BJ (cell line): ENCODE measurements at regions not wholly inside any gene's neighbourhood (a gene's known extent, or its start where the extent isn't known, plus 50 kb on each side); places are given as distances from the start of the nearest gene placed in this dataset.

Experiments used
- CTCF ChIA-PET: fragments of 350-600 bp; formaldehyde crosslinking; extraction: SDS; loops from one replicate; lab custom pipeline; 2021; ENCODE audit warnings: antibody characterized with exemption, inconsistent platforms; lab: Yijun Ruan, JAX
- POLR2A ChIA-PET: fragments of 300-600 bp; sonication (Branson Sonifier 250); formaldehyde crosslinking; extraction: SDS; loops from one replicate; lab custom pipeline; 2021; ENCODE audit warnings: antibody characterized with exemption; lab: Charles Lee
- DNase-seq: peaks from one replicate; pipeline ENCODE4 v3.0.0-alpha.2; 2011; ENCODE audit warnings: low read depth
- H3K27me3 ChIP-seq: 2 replicates; pipeline ENCODE4 v1.6.0; 2011; ENCODE audit warnings: low read length; ENCODE audit not compliant: control insufficient read depth, insufficient read depth
- H3K36me3 ChIP-seq: 2 replicates; pipeline ENCODE4 v1.5.1; 2011; ENCODE audit warnings: low read length; ENCODE audit not compliant: control insufficient read depth, insufficient read depth
- H3K4me3 ChIP-seq: 2 replicates; pipeline ENCODE4 v1.5.1; 2011; ENCODE audit warnings: low read depth, mild to moderate bottlenecking, control low read depth, low read length
- CTCF ChIP-seq: IDR thresholded peaks from 2 replicates; pipeline ENCODE4 v1.5.1; 2011; ENCODE audit warnings: low read depth, mild to moderate bottlenecking, control low read depth, inconsistent platforms, low read length, moderate library complexity; ENCODE audit not compliant: insufficient read depth

GRCh38 chr13:99843872-99844271 lies 127.7 kb downstream of the ZIC5 start:
- TF ChIP-seq CTCF = no peak
- Histone ChIP-seq H3K27me3 (0 out of 2 replicates have a peak, but pooled peaks cover 3% of the 10 kb centered on the region), H3K36me3 (no peaks in the 10 kb centered on the region), H3K4me3 (no peak overlapping the region)
- ChIA-PET POLR2A (no interaction called here), CTCF (interaction anchor here (0.9 kb wide), 1 partner anchor 13 kb away, joined by 3 read pairs; no protein-coding TSS in a partner anchor)
- DNase-seq = no peak

- POLR2A ChIA-PET = no interaction called here
These were observed 129.2 kb downstream of the ZIC5 start for GRCh38 chr13:99842405-99842804.

DNA sequence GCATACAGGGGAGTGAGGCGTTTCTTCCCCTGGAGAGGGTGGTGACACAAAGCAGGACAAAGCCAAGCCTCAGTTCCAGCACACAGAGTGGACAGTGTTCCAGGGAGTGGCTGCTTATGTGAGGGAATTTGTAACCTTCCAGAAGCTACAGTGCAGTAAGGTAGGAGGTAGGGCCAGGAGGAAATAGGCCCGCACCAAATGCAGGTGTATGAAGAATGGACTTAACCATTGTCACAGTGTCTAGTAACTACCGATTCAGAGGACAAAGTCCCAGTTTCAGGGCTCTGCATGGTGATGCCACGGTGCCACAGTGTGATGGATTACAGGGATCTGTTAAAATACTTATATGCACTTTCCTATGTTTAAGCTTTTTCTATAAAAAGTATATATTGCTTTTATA lies 135.3 kb downstream of the ZIC5 start:
- no peak for DNase-seq

More at GRCh38 chr13:99842405-99842804, 129.2 kb downstream of the ZIC5 start:
- Histone ChIP-seq H3K36me3 (no peaks in the 10 kb centered on the region), H3K4me3 (no peak overlapping the region), H3K27me3 (0 out of 2 replicates have a peak, but pooled peaks cover 2% of the 10 kb centered on the region)
- CTCF ChIA-PET = no interaction called here
- no peak for DNase-seq
- TF ChIP-seq CTCF = no peak

GRCh38 chr13:99835442-99835841 lies 136.1 kb downstream of the ZIC5 start:
- Histone ChIP-seq H3K4me3 (no peak overlapping the region), H3K27me3 (no peaks in the 10 kb centered on the region), H3K36me3 (no peaks in the 10 kb centered on the region)
- CTCF ChIA-PET = no interaction called here
- POLR2A ChIA-PET = no interaction called here
- no peak for TF ChIP-seq CTCF
- DNase-seq = no peak

More for the DNA sequence above, 135.3 kb downstream of the ZIC5 start:
- ChIA-PET POLR2A (no interaction called here), CTCF (no interaction called here)
- H3K4me3 ChIP-seq = no peak overlapping the region
- no peaks in the 10 kb centered on the region for H3K36me3 ChIP-seq
- TF ChIP-seq CTCF = no peak
- no peaks in the 10 kb centered on the region for H3K27me3 ChIP-seq

- no peaks in the 10 kb centered on the region for H3K36me3 ChIP-seq
- TF ChIP-seq CTCF = no peak
- H3K4me3 ChIP-seq = no peak overlapping the region
- H3K27me3 ChIP-seq = no peaks in the 10 kb centered on the region
- no peak for DNase-seq
- CTCF ChIA-PET = no interaction called here
- POLR2A ChIA-PET = no interaction called here
These were observed 137.3 kb downstream of the ZIC5 start for GRCh38 chr13:99834246-99834645.
